VCaP (cell line): ENCODE measurements at regions not wholly inside any gene's neighbourhood (a gene's known extent, or its start where the extent isn't known, plus 50 kb on each side); places are given as distances from the start of the nearest gene placed in this dataset.

Experiments
- H3K27ac ChIP-seq: fragments of 450-650 bp; 2 replicates; pipeline ENCODE4 v1.5.1; 2017
- CTCF ChIP-seq: fragments of 450-650 bp; conservative IDR thresholded peaks from 2 replicates; pipeline ENCODE4 v1.5.1; 2017; ENCODE audit warnings: mild to moderate bottlenecking, moderate library complexity

DNA sequence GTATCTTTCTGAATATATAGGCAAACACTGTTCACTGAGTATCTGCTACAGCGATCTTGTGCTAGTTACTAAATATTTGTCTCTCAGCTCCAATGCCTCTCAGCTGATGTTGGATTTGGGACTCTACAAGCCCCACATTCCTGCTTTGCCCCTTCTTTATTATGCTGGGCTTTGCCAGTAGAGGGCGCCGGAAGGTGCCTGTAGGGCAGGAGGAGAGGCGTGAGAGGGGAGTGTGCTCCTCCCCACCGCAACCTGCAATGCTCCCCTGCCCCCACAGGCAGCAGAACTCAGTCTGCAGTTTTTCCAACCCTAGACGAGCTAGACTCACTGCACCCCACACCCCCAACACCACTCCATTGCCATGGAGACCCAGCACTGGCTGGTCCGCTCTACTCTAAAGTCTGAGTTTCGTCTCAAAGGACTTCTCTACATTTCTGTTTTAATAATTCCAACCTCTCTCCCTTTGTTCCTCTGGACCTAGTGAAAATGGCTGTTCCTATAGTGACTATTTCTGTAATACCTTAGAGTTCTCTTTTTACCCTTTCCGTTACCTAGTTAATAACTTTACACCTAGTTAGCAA, 337.6 kb downstream of the CCSER2 start:
- peak; percentile 74 for TF ChIP-seq CTCF
- no peak overlapping the region for H3K27ac ChIP-seq

DNA sequence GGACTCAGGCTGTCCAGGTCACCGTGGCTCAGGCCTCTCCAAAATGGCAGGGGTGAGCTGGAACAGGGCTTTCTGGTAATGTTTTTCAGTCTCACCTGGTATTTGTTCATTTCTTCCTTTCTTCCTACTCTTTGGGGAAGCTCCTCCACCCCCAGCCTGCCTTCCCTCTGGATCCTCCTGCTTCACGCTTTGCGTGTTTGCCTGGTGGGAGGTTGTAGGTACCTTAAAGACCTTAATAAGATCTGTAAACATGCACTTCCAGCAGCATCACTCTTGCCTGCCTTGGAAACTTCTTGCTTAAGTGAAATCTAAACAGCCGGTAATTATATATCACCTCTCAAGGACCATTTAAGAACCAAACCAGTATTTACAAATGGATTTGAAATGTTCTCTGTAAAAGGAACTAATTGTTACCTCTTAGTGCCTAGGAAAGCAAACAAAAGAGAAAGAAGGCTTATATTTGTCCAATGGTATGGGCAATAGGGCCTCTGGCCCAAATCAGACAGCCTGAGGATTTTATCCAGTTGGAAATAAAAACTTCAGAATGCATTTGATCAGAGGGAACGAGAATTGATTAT, 339.9 kb downstream of the CCSER2 start:
- no peak overlapping the region for H3K27ac ChIP-seq
- TF ChIP-seq CTCF: no peak

GRCh38 chr10:84675060-84675459, 346.7 kb downstream of the CCSER2 start:
- no peak overlapping the region for H3K27ac ChIP-seq
- no peak for TF ChIP-seq CTCF

DNA sequence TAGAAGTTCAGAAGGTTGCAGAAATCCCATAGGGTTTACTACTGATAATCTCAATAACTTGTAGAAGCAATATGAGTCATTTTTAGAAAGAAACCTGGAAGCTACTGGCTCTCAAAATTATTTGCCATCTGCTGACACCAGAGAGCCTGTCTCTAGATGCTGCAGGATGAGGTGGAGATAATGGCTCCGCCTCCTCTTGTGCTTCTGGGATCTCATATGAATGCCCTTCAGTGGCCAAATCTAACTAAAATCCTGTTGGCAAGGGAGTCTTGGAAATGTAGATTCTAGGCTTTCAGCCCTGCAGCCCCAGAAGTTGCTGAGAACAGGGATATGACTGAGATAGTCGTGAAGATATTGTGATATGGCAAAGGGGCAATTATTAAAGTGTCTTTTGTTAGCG, 348.1 kb downstream of the CCSER2 start:
- H3K27ac ChIP-seq: no peak overlapping the region

GRCh38 chr10:84681781-84682180, 353.4 kb downstream of the CCSER2 start:
- no peak for TF ChIP-seq CTCF

More for the DNA sequence above, 348.1 kb downstream of the CCSER2 start:
- TF ChIP-seq CTCF: no peak

DNA sequence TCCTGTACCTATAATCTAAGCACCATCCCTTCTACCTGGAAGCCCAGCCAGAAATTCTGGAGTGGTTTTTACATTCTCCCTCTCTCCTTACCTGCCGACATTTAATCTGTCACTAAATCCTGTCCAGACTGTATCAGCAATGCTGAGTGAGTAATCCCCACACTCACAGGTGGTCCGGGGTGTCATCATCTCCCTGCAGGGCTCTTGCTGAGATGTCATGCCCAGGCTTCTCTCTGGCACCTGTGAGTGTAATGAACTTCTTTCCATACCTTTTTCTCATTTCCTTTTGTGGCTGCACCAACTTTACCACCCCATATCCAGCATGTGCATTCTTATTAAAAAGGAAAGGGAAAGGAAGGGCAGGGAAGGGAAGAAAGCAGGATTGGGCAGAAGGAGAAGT, 355.2 kb downstream of the CCSER2 start:
- H3K27ac ChIP-seq: no peak overlapping the region
- no peak for TF ChIP-seq CTCF

More at GRCh38 chr10:84681781-84682180, 353.4 kb downstream of the CCSER2 start:
- H3K27ac ChIP-seq: no peak overlapping the region

DNA sequence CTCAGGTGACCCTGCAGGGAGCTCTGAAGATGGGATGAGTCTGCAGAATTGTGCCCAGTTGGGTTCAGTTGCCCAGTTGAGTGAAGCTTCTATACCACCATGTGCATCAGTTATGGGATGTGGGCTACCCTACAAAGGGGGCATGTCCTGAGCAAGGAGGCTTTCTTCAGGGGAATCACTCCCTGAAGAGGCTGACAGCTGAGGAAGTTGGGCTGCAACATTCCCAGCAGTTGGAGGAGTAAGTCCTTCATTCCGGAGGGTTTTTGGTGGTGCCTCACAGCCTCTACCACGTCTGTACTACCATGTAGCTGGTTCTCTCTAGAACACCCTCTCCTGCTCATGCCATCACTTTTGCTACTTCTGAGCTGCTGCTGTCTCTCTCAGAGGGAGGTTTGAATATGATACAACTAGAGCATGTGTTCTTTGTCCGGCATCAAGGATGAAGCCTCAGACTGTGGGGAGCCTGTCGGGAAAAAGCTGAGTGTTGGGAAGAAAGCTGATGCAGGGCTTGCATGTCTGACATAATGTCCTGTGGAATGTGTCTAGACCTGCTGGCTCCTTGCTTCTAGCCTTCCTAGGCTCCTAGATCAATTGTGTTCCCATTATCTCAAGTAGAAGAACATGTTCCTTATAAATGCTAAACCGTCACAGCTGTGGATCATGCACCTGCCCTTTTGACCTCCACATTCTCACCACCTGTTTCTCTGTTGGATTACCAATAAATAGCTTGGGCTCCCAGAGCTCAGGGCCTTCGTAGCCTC, 355.8 kb downstream of the CCSER2 start:
- no peak for TF ChIP-seq CTCF
- no peak overlapping the region for H3K27ac ChIP-seq
